ENCODE measurements at regions not wholly inside any gene's neighbourhood (a gene's known extent, or its start where the extent isn't known, plus 50 kb on each side); places are given as distances from the start of the nearest gene placed in this dataset.

DNA sequence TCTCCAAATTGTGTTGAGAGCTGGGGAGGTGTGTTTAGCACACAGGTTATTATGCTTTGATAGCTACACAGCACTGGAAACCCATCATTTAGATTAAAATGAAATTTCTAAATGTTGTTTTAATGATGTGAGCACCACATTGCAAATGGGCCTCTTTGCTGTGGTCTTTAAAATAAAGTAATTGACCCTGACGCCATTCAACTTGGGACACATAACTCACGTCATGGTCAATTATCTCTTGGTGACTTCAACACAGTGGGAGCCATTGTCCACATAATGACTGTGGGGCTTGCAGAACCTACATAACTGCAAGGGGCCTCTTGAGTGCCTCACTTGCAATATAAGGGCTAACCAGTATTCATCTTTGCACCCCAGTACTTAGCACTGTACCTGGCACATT, 280.4 kb downstream of the HLX start:
- no peak overlapping the region for H2AFZ ChIP-seq (ENCODE audit: control insufficient read depth, low read depth, low read length)
- H3K9ac ChIP-seq (ENCODE audit: control insufficient read depth, insufficient read depth, low read length) = no peak overlapping the region
- BruUV-seq (replicated peaks) = no TSS peak
- intact Hi-C loops (cut with micrococcal nuclease; ENCODE audit: unreplicated experiment) (no loop called here), in situ Hi-C loops (cut with MboI) (no loop called here)
- H3K4me3 ChIP-seq = no peak overlapping the region
- ChIA-PET POLR2A (no interaction called here), CTCF (interaction anchor here (1.8 kb wide), 1 partner anchor 251 kb away, joined by 6 read pairs; no protein-coding TSS in a partner anchor), RAD21 (ENCODE audit: unreplicated experiment) (no interaction called here), SMC1A (ENCODE audit: uncharacterized antibody, unreplicated experiment) (interaction anchor here (0.8 to 1.4 kb wide), 4 partner anchors 20 to 198 kb away, joined by 3 to 5 read pairs (median 4); no protein-coding TSS in a partner anchor)
- H3K4me1 ChIP-seq (ENCODE audit: control insufficient read depth, insufficient read depth, low read length) = no peaks in the 10 kb centered on the region; the same call in 1 of the 2 replicates
- no peaks in the 10 kb centered on the region for H3K79me2 ChIP-seq (ENCODE audit: control insufficient read depth, insufficient read depth, low read length)
- 0 out of 4 replicates have a peak, but pooled peaks cover 0 to 2% of the 10 kb centered on the region in 2 experiments for H3K27me3 ChIP-seq (replicated peaks in 1 of 2; ENCODE audit: control insufficient read depth in 2 of 2, insufficient read depth in 2 of 2, low read length in 1 of 2)
- no peak for FAIRE-seq
- H4K20me1 ChIP-seq (ENCODE audit: control insufficient read depth, insufficient read depth) = no peaks in the 10 kb centered on the region
- no peaks in the 10 kb centered on the region for H3K36me3 ChIP-seq (ENCODE audit: control insufficient read depth in 2 of 2, insufficient read depth in 2 of 2, low read length in 1 of 2)
- H3K27ac ChIP-seq (ENCODE audit: control insufficient read depth, insufficient read depth) = no peak overlapping the region
- H3K4me2 ChIP-seq (ENCODE audit: control insufficient read depth, insufficient read depth) = no peak overlapping the region
- TF ChIP-seq ZBTB4 (CRISPR knock-in tag; IDR thresholded peaks at IDR 0.05) (no peak), MLLT1 (IDR thresholded peaks at IDR 0.05) (no peak)
- ATAC-seq = no peak
- WGBS (ENCODE audit: insufficient coverage, insufficient replicate concordance, low lambda C conversion rate, missing lambda C conversion rate) = 80% methylated on average over 2 of the region's 2 CpGs
- H3K9me3 ChIP-seq (replicated peaks; ENCODE audit: control insufficient read depth, insufficient read depth, low read length) = no peaks in the 10 kb centered on the region
- DNase-seq (ENCODE audit: low read depth, low spot score) = no peak
